H1 (cell line): ENCODE measurements at regions not wholly inside any gene's neighbourhood (a gene's known extent, or its start where the extent isn't known, plus 50 kb on each side); places are given as distances from the start of the nearest gene placed in this dataset.

Source experiments
- CTCF ChIA-PET: fragments of 300-600 bp; sonication (Branson Sonifier 250); formaldehyde crosslinking; loops from one replicate; lab custom pipeline; 2021; ENCODE audit not compliant: partially characterized antibody; lab: Charles Lee
- POLR2A ChIA-PET: fragments of 300-600 bp; sonication (Branson Sonifier 250); formaldehyde crosslinking; loops from one replicate; lab custom pipeline; 2021; ENCODE audit warnings: inconsistent platforms; ENCODE audit not compliant: partially characterized antibody; lab: Charles Lee
- DNase-seq, 2 experiments: peaks; one replicate each; pipeline versions ENCODE4 v3.0.0 to v3.0.0-alpha.2; 2010 to 2022; ENCODE audit warnings: low spot score in 2 of 2, low read depth in 1 of 2, mixed read lengths in 1 of 2
- FAIRE-seq: peaks from 2 replicates; lab custom pipeline; 2011; peaks lifted over from hg19 to GRCh38; lab: Jason Lieb, UNC
- H2AFZ ChIP-seq: 2 replicates; pipeline ENCODE4 v1.8.1; 2012; ENCODE audit warnings: low read length, inconsistent platforms
- H2AK5ac ChIP-seq: 2 replicates; pipeline ENCODE4 v1.6.1; 2013; ENCODE audit warnings: low read depth, low read length
- H2BK120ac ChIP-seq: replicated peaks from 2 replicates; pipeline ENCODE3; 2013; ENCODE audit warnings: low read depth, low read length, inconsistent platforms
- H2BK12ac ChIP-seq: 2 replicates; pipeline ENCODE4 v1.6.1; 2013; ENCODE audit warnings: low read depth, low read length
- H2BK15ac ChIP-seq: 2 replicates; pipeline ENCODE4 v1.6.1; 2013; ENCODE audit warnings: low read length
- H2BK20ac ChIP-seq: 2 replicates; pipeline ENCODE4 v1.6.1; 2013; ENCODE audit warnings: low read length
- H2BK5ac ChIP-seq: 2 replicates; pipeline ENCODE4 v1.6.1; 2013; ENCODE audit warnings: low read depth, low read length
- H3K14ac ChIP-seq: 2 replicates; pipeline ENCODE4 v1.6.1; 2013; ENCODE audit warnings: inconsistent platforms; ENCODE audit not compliant: insufficient read length
- H3K18ac ChIP-seq: 2 replicates; pipeline ENCODE4 v1.6.1; 2013; ENCODE audit warnings: low read length; ENCODE audit errors: extremely low read depth
- H3K23ac ChIP-seq: 2 replicates; pipeline ENCODE4 v1.6.1; 2013; ENCODE audit warnings: inconsistent platforms; ENCODE audit not compliant: insufficient read length
- H3K23me2 ChIP-seq: 2 replicates; pipeline ENCODE4 v1.6.1; 2013; ENCODE audit warnings: low read depth, low read length
- H3K27ac ChIP-seq: 2 replicates; pipeline ENCODE4 v1.6.1; 2011; ENCODE audit warnings: low read depth, low read length, inconsistent platforms
- H3K27me3 ChIP-seq, 4 experiments: replicated peaks in 1 of 4; 1 replicate in 1 of 4; 2 replicates in 3 of 4; pipeline versions ENCODE4 v1.6.1 to v1.8.1; 2011 to 2013; ENCODE audit warnings: low read length in 3 of 4, mild to moderate bottlenecking in 3 of 4, inconsistent platforms in 2 of 4, mixed read lengths in 2 of 4, moderate library complexity in 1 of 4; ENCODE audit not compliant: control insufficient read depth in 3 of 4, insufficient read depth in 3 of 4; ENCODE audit errors: extremely low read depth in 1 of 4
- H3K36me3 ChIP-seq, 4 experiments: 2 replicates each; pipeline versions ENCODE4 v1.6.1 to v1.8.1; 2011 to 2013; ENCODE audit warnings: mild to moderate bottlenecking in 4 of 4, low read length in 3 of 4, moderate library complexity in 2 of 4, control low read depth in 1 of 4, inconsistent platforms in 1 of 4; ENCODE audit not compliant: insufficient read depth in 4 of 4, control insufficient read depth in 2 of 4
- H3K4ac ChIP-seq: replicated peaks from 2 replicates; pipeline ENCODE3; 2013; ENCODE audit warnings: low read length, low read depth, mixed read lengths, inconsistent platforms; ENCODE audit not compliant: insufficient read length
- H3K4me1 ChIP-seq, 4 experiments: replicated peaks in 1 of 4; 1 replicate in 1 of 4; 2 replicates in 3 of 4; pipeline versions ENCODE4 v1.6.1 to v1.8.1; 2011 to 2013; ENCODE audit warnings: low read length in 3 of 4, inconsistent platforms in 2 of 4, mixed read lengths in 1 of 4; ENCODE audit not compliant: insufficient read depth in 4 of 4, control insufficient read depth in 3 of 4
- H3K4me2 ChIP-seq, 2 experiments: 2 replicates each; pipeline versions ENCODE4 v1.6.1 to v1.8.1; 2011 to 2013; ENCODE audit warnings: low read depth in 2 of 2, low read length in 2 of 2, control low read depth in 1 of 2, inconsistent platforms in 1 of 2, mild to moderate bottlenecking in 1 of 2; ENCODE audit not compliant: insufficient read depth in 1 of 2
- H3K4me3 ChIP-seq, 4 experiments: fragments of 200-600, 300-600 bp in 1 of 4; sonication (generic), shearing (Covaris generic), sonication (Bioruptor Twin) in 1 of 4; 2 replicates each; pipeline versions ENCODE4 v1.5.1 to v1.8.1; 2011 to 2016; ENCODE audit warnings: low read length in 4 of 4, low read depth in 3 of 4, control low read depth in 2 of 4, inconsistent platforms in 2 of 4, mild to moderate bottlenecking in 2 of 4, mixed read lengths in 1 of 4, moderate library complexity in 1 of 4; ENCODE audit not compliant: insufficient read depth in 2 of 4; ENCODE audit errors: extremely low read depth in 1 of 4
- H3K56ac ChIP-seq: replicated peaks from 2 replicates; pipeline ENCODE3; 2013; ENCODE audit warnings: low read depth, mild to moderate bottlenecking, mixed read lengths, low read length, inconsistent platforms; ENCODE audit not compliant: insufficient read length
- H3K79me1 ChIP-seq: 2 replicates; pipeline ENCODE4 v1.6.1; 2013; ENCODE audit warnings: low read depth, low read length, control low read depth
- H3K79me2 ChIP-seq, 2 experiments: 2 replicates each; pipeline versions ENCODE4 v1.6.1 to v1.8.1; 2012 to 2013; ENCODE audit warnings: low read length in 2 of 2, mild to moderate bottlenecking in 2 of 2, inconsistent platforms in 1 of 2; ENCODE audit not compliant: insufficient read depth in 2 of 2, control insufficient read depth in 1 of 2
- H3K9ac ChIP-seq, 4 experiments: replicated peaks in 1 of 4; 1 replicate in 1 of 4; 2 replicates in 3 of 4; pipeline versions ENCODE4 v1.6.1 to v1.8.1; 2011 to 2013; ENCODE audit warnings: low read depth in 3 of 4, low read length in 3 of 4, control low read depth in 2 of 4, mild to moderate bottlenecking in 2 of 4, moderate library complexity in 2 of 4, inconsistent platforms in 1 of 4; ENCODE audit errors: extremely low read depth in 1 of 4
- H3K9me3 ChIP-seq, 2 experiments: 2 replicates each; pipeline versions ENCODE4 v1.6.1 to v1.8.1; 2012 to 2013; ENCODE audit warnings: mild to moderate bottlenecking in 2 of 2, moderate library complexity in 2 of 2, control low read depth in 1 of 2, inconsistent platforms in 1 of 2, low read depth in 1 of 2, low read length in 1 of 2, mixed read lengths in 1 of 2; ENCODE audit not compliant: insufficient read depth in 2 of 2
- H4K20me1 ChIP-seq, 2 experiments: replicated peaks in 1 of 2; 2 replicates each; pipeline versions ENCODE3 to v1.8.1; 2011 to 2013; ENCODE audit warnings: inconsistent platforms in 2 of 2, low read length in 2 of 2, mild to moderate bottlenecking in 1 of 2; ENCODE audit not compliant: insufficient read depth in 2 of 2, control insufficient read depth in 1 of 2
- H4K5ac ChIP-seq: 2 replicates; pipeline ENCODE4 v1.6.1; 2013; ENCODE audit warnings: low read length, low read depth, mixed read lengths, inconsistent platforms; ENCODE audit not compliant: insufficient read length
- H4K8ac ChIP-seq: 2 replicates; pipeline ENCODE4 v1.8.0; 2013; ENCODE audit warnings: mild to moderate bottlenecking, moderate library complexity, low read length, inconsistent platforms; ENCODE audit not compliant: insufficient read depth; ENCODE audit errors: extremely low read depth
- H4K91ac ChIP-seq: replicated peaks from 2 replicates; pipeline ENCODE3; 2013; ENCODE audit warnings: low read length, mixed read lengths, inconsistent platforms; ENCODE audit not compliant: insufficient read length
- ASH2L ChIP-seq: fragments of 200-600, 300-600 bp; sonication (generic); IDR thresholded peaks from one replicate; pipeline ENCODE4 v1.7.1; 2017; ENCODE audit warnings: low read length
- RFX5 ChIP-seq: IDR thresholded peaks from 2 replicates; pipeline ENCODE4 v1.6.1; 2011; ENCODE audit warnings: low read depth, low read length, improper control_type of control experiment, borderline replicate concordance
- RNF2 ChIP-seq: fragments of 200-900, 300-1000 bp; sonication (generic); IDR thresholded peaks from 2 replicates; pipeline ENCODE4 v1.7.1; 2016; ENCODE audit warnings: borderline replicate concordance, low read depth, mild to moderate bottlenecking, antibody characterized with exemption, low read length; ENCODE audit not compliant: poor library complexity, severe bottlenecking; ENCODE audit errors: missing control alignments
- SP1 ChIP-seq: IDR thresholded peaks from 2 replicates; pipeline ENCODE4 v1.6.1; 2011; ENCODE audit warnings: low read depth, low read length
- WGBS, 2 experiments: shearing (Covaris generic) in 1 of 2; methylation state at CpG; one replicate each; pipeline versions ENCODE4 v1.1.6 to v1.1.7; 2013 to 2015; ENCODE audit warnings: low lambda C conversion rate in 2 of 2, mixed read lengths in 2 of 2, inconsistent platforms in 1 of 2, low coverage in 1 of 2, missing lambda C conversion rate in 1 of 2; ENCODE audit not compliant: insufficient replicate concordance in 2 of 2, insufficient coverage in 1 of 2, insufficient read length in 1 of 2; ENCODE audit errors: extremely low coverage in 1 of 2, missing lambda C conversion rate in 1 of 2; 5-methylcytosine and 5-hydroxymethylcytosine counted together

- no peak overlapping the region for H2BK12ac ChIP-seq
- H2BK15ac ChIP-seq, result no peak overlapping the region
- H3K4me1 ChIP-seq, result peaks cover 0 to 4% (median 0%) of the 10 kb centered on the region in 4 experiments; a peak in 2 of 7 replicates
- DNase-seq (no peak), FAIRE-seq (no peak)
- H3K36me3 ChIP-seq, result no peaks in the 10 kb centered on the region
- no peak overlapping the region for H2BK5ac ChIP-seq
- no peak overlapping the region for H4K8ac ChIP-seq
- H3K79me2 ChIP-seq, result no peaks in the 10 kb centered on the region
- CTCF ChIA-PET, result interaction anchor here (0.8 kb wide), 1 partner anchor 59 kb away, joined by 4 read pairs; no protein-coding TSS in a partner anchor
- no peak overlapping the region for H3K4ac ChIP-seq
- H3K4me2 ChIP-seq, result peak overlapping the region in 1 of 2 experiments; percentile 45; a peak in 2 of 4 replicates
- H2BK120ac ChIP-seq, result no peak overlapping the region
- H2AFZ ChIP-seq, result peak overlapping the region; percentile 90; the same call in 1 of the 2 replicates
- no peak overlapping the region for H3K18ac ChIP-seq
- H3K9me3 ChIP-seq, result no peaks in the 10 kb centered on the region
- no peak overlapping the region for H4K91ac ChIP-seq
- H3K27me3 ChIP-seq, result no peaks in the 10 kb centered on the region
- H3K9ac ChIP-seq, result no peak overlapping the region
- no peaks in the 10 kb centered on the region for H3K23me2 ChIP-seq
- no peak overlapping the region; the same call in 1 of the 2 replicates for H3K27ac ChIP-seq
- no peaks in the 10 kb centered on the region for H3K79me1 ChIP-seq
- H3K56ac ChIP-seq, result no peak overlapping the region
- no peak overlapping the region for H2BK20ac ChIP-seq
- no peak overlapping the region for H3K23ac ChIP-seq
- no peak overlapping the region for H3K4me3 ChIP-seq
- TF ChIP-seq SP1 (peak; percentile 64; the same call in 1 of the 2 replicates), RNF2 (no peak), RFX5 (no peak), ASH2L (peak; percentile 54)
- H4K5ac ChIP-seq, result no peak overlapping the region
- no peak overlapping the region for H2AK5ac ChIP-seq
- no peaks in the 10 kb centered on the region for H4K20me1 ChIP-seq
- WGBS, 2 experiments, result 57% methylated on average over 4 of the region's 4 CpGs; no CpG with 5 or more reads in 1 of the 2 experiments
- H3K14ac ChIP-seq, result no peak overlapping the region
- POLR2A ChIA-PET, result interaction anchor here (1.4 kb wide), 1 partner anchor 54 kb away, joined by 3 read pairs; no protein-coding TSS in a partner anchor
Measured at GRCh38 chr14:41016213-41016612, 590.5 kb upstream of the LRFN5 start.
